WTC11 (cell line): ENCODE measurements at regions not wholly inside any gene's neighbourhood (a gene's known extent, or its start where the extent isn't known, plus 50 kb on each side); places are given as distances from the start of the nearest gene placed in this dataset.

ENCODE experiments used
- ATAC-seq: fragments of 200-7000 bp; cut with Tn5 transposase; 2 replicates; pipeline ENCODE4 v1.10.0; 2021; ENCODE audit warnings: mild to moderate bottlenecking, moderate library complexity
- CTCF ChIA-PET: fragments of 300-600 bp; sonication (Branson Sonifier 250); formaldehyde crosslinking; loops from one replicate; lab custom pipeline; 2021; ENCODE audit warnings: antibody characterized with exemption; lab: Charles Lee
- POLR2A ChIA-PET: fragments of 350-600 bp; sonication (Branson Sonifier 250); formaldehyde crosslinking; loops from one replicate; lab custom pipeline; 2021; ENCODE audit warnings: antibody characterized with exemption; lab: Charles Lee
- DNase-seq: peaks from one replicate; pipeline ENCODE4 v3.0.0; 2021; ENCODE audit warnings: low spot score
- H3K27ac Mint-ChIP-seq: 2 replicates; pipeline ENCODE4 v1.8.0; 2021; ENCODE audit warnings: mixed read lengths
- H3K27me3 Mint-ChIP-seq: 2 replicates; pipeline ENCODE4 v1.8.0; 2021; ENCODE audit warnings: low read depth, mild to moderate bottlenecking, moderate library complexity, mixed read lengths
- H3K36me3 Mint-ChIP-seq: 2 replicates; pipeline ENCODE4 v1.8.0; 2021; ENCODE audit warnings: mixed read lengths
- H3K4me1 Mint-ChIP-seq: 2 replicates; pipeline ENCODE4 v1.8.0; 2022; ENCODE audit warnings: mixed read lengths
- H3K4me3 Mint-ChIP-seq: 2 replicates; pipeline ENCODE4 v1.8.0; 2021; ENCODE audit warnings: mild to moderate bottlenecking, moderate library complexity, mixed read lengths
- H3K9me3 Mint-ChIP-seq: 2 replicates; pipeline ENCODE4 v1.8.0; 2021; ENCODE audit warnings: mixed read lengths
- AR ChIP-seq: fragments of 250-450 bp; sonication (Bioruptor Pico); IDR thresholded peaks from 2 replicates; pipeline ENCODE4 v1.9.0; 2021; ENCODE audit warnings: mild to moderate bottlenecking
- ATF1 ChIP-seq: sonication (generic); formaldehyde crosslinking; IDR thresholded peaks from 2 replicates; pipeline ENCODE4 v1.8.1; 2023; ENCODE audit warnings: mild to moderate bottlenecking, moderate library complexity, missing genetic modification reagents
- ATF2 ChIP-seq: sonication (generic); formaldehyde crosslinking; IDR thresholded peaks from 2 replicates; pipeline ENCODE4 v1.8.1; 2022; ENCODE audit warnings: low read depth, missing genetic modification reagents, borderline replicate concordance
- CTCF ChIP-seq: fragments of 200-600 bp; IDR thresholded peaks from 2 replicates; pipeline ENCODE4 v1.8.0; 2022; ENCODE audit warnings: antibody characterized with exemption
- E2F4 ChIP-seq: sonication (generic); formaldehyde crosslinking; IDR thresholded peaks from 2 replicates; pipeline ENCODE4 v1.8.1; 2022; ENCODE audit warnings: low read depth, mild to moderate bottlenecking, moderate library complexity, missing genetic modification reagents, borderline replicate concordance
- EMX1 ChIP-seq: fragments of 250-450 bp; sonication (Bioruptor Pico); IDR thresholded peaks from 2 replicates; pipeline ENCODE4 v1.8.0; 2021; ENCODE audit warnings: mild to moderate bottlenecking
- ERG ChIP-seq: fragments of 250-450 bp; sonication (Bioruptor Pico); IDR thresholded peaks from 2 replicates; pipeline ENCODE4 v1.8.0; 2021; ENCODE audit warnings: mild to moderate bottlenecking
- ETV6 ChIP-seq: sonication (generic); formaldehyde crosslinking; IDR thresholded peaks from 2 replicates; pipeline ENCODE4 v1.8.1; 2022; ENCODE audit warnings: mild to moderate bottlenecking, missing genetic modification reagents
- FOXJ3 ChIP-seq: sonication (generic); formaldehyde crosslinking; IDR thresholded peaks from 2 replicates; pipeline ENCODE4 v1.9.0; 2021; ENCODE audit warnings: missing genetic modification reagents, mild to moderate bottlenecking, borderline replicate concordance
- FOXP1 ChIP-seq: sonication (generic); formaldehyde crosslinking; IDR thresholded peaks from 2 replicates; pipeline ENCODE4 v1.8.0; 2022; ENCODE audit warnings: missing genetic modification reagents, mild to moderate bottlenecking, moderate library complexity, borderline replicate concordance
- IRF2 ChIP-seq: sonication (generic); formaldehyde crosslinking; IDR thresholded peaks from 2 replicates; pipeline ENCODE4 v1.8.0; 2022; ENCODE audit warnings: low read depth, missing genetic modification reagents, borderline replicate concordance
- NFE2L1 ChIP-seq: sonication (generic); formaldehyde crosslinking; IDR thresholded peaks from 2 replicates; pipeline ENCODE4 v1.8.1; 2023; ENCODE audit warnings: missing genetic modification reagents
- NFYB ChIP-seq: sonication (generic); formaldehyde crosslinking; conservative IDR thresholded peaks from 2 replicates; pipeline ENCODE4 v1.8.0; 2022; ENCODE audit warnings: low read depth, missing genetic modification reagents
- SOX15 ChIP-seq: fragments of 250-450 bp; sonication (Bioruptor Pico); IDR thresholded peaks from 2 replicates; pipeline ENCODE4 v1.9.0; 2021; ENCODE audit warnings: mild to moderate bottlenecking
- TCF7 ChIP-seq: sonication (generic); formaldehyde crosslinking; IDR thresholded peaks from 2 replicates; pipeline ENCODE4 v1.8.0; 2022; ENCODE audit warnings: mild to moderate bottlenecking, low read depth, missing genetic modification reagents, moderate library complexity
- TEAD1 ChIP-seq: sonication (generic); formaldehyde crosslinking; IDR thresholded peaks from 2 replicates; pipeline ENCODE4 v1.8.0; 2022; ENCODE audit warnings: mild to moderate bottlenecking, missing genetic modification reagents
- USF2 ChIP-seq: sonication (generic); formaldehyde crosslinking; IDR thresholded peaks from 2 replicates; pipeline ENCODE4 v1.8.1; 2023; ENCODE audit warnings: mild to moderate bottlenecking, missing genetic modification reagents, moderate library complexity
- ZNF138 ChIP-seq: sonication (generic); formaldehyde crosslinking; conservative IDR thresholded peaks from 2 replicates; pipeline ENCODE4 v1.8.1; 2022; ENCODE audit warnings: mild to moderate bottlenecking, moderate library complexity, missing genetic modification reagents
- ZNF512 ChIP-seq: sonication (generic); formaldehyde crosslinking; IDR thresholded peaks from 2 replicates; pipeline ENCODE4 v1.8.1; 2022; ENCODE audit warnings: missing genetic modification reagents, borderline replicate concordance
- TF ChIP-seq, protein P1 (sequence below): fragments of 250-450 bp; sonication (Bioruptor Pico); IDR thresholded peaks from 2 replicates; pipeline ENCODE4 v1.9.0; 2021; ENCODE audit warnings: moderate library complexity, mild to moderate bottlenecking, inconsistent platforms, borderline replicate concordance
- TF ChIP-seq, protein P2 (sequence below): sonication (generic); formaldehyde crosslinking; IDR thresholded peaks from 2 replicates; pipeline ENCODE4 v1.8.1; 2022; ENCODE audit warnings: mild to moderate bottlenecking, missing genetic modification reagents, moderate library complexity, borderline replicate concordance
- TF ChIP-seq, protein P3 (sequence below): fragments of 250-450 bp; sonication (Bioruptor Pico); IDR thresholded peaks from 2 replicates; pipeline ENCODE4 v1.9.0; 2021; ENCODE audit warnings: mild to moderate bottlenecking

GRCh38 chr10:57300718-57301117 is 939.7 kb upstream of the ZWINT start (continued):
- TF ChIP-seq, protein P1, sequence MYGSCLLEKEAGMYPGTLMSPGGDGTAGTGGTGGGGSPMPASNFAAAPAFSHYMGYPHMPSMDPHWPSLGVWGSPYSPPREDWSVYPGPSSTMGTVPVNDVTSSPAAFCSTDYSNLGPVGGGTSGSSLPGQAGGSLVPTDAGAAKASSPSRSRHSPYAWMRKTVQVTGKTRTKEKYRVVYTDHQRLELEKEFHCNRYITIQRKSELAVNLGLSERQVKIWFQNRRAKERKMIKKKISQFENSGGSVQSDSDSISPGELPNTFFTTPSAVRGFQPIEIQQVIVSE: no peak
- TF ChIP-seq ETV6 (CRISPR knock-in tag) (no peak), TCF7 (no peak), AR (CRISPR knock-in tag) (no peak), NFYB (no peak), TEAD1 (CRISPR knock-in tag) (no peak)
- TF ChIP-seq, protein P2, sequence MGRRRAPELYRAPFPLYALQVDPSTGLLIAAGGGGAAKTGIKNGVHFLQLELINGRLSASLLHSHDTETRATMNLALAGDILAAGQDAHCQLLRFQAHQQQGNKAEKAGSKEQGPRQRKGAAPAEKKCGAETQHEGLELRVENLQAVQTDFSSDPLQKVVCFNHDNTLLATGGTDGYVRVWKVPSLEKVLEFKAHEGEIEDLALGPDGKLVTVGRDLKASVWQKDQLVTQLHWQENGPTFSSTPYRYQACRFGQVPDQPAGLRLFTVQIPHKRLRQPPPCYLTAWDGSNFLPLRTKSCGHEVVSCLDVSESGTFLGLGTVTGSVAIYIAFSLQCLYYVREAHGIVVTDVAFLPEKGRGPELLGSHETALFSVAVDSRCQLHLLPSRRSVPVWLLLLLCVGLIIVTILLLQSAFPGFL (CRISPR knock-in tag): no peak
- TF ChIP-seq, all 79 proteins: peak for 0

GRCh38 chr10:57294698-57295097 is 933.6 kb upstream of the ZWINT start:
- no peak overlapping the region for H3K4me3 Mint-ChIP-seq
- POLR2A ChIA-PET: no interaction called here
- no peaks in the 10 kb centered on the region for H3K27me3 Mint-ChIP-seq
- CTCF ChIA-PET: no interaction called here
- no peak overlapping the region for H3K27ac Mint-ChIP-seq
- ATAC-seq (no peak), DNase-seq (no peak)
- H3K9me3 Mint-ChIP-seq: no peaks in the 10 kb centered on the region
- no peaks in the 10 kb centered on the region for H3K4me1 Mint-ChIP-seq
- H3K36me3 Mint-ChIP-seq: no peaks in the 10 kb centered on the region
- TF ChIP-seq FOXP1 (CRISPR knock-in tag) (no peak), ZNF138 (CRISPR knock-in tag) (no peak), EMX1 (CRISPR knock-in tag) (no peak), NFE2L1 (CRISPR knock-in tag) (no peak), CTCF (no peak), ZNF512 (no peak), SOX15 (CRISPR knock-in tag) (no peak), E2F4 (CRISPR knock-in tag) (no peak), ATF1 (CRISPR knock-in tag) (no peak), ERG (CRISPR knock-in tag) (no peak), IRF2 (CRISPR knock-in tag) (no peak), USF2 (no peak), FOXJ3 (no peak), ATF2 (CRISPR knock-in tag) (no peak)
- TF ChIP-seq, protein P3, sequence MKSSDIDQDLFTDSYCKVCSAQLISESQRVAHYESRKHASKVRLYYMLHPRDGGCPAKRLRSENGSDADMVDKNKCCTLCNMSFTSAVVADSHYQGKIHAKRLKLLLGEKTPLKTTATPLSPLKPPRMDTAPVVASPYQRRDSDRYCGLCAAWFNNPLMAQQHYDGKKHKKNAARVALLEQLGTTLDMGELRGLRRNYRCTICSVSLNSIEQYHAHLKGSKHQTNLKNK (CRISPR knock-in tag): no peak
- TF ChIP-seq, protein P2 (CRISPR knock-in tag): no peak
